Sigmoid colon (tissue), 6 donors: ENCODE measurements at regions not wholly inside any gene's neighbourhood (a gene's known extent, or its start where the extent isn't known, plus 50 kb on each side); places are given as distances from the start of the nearest gene placed in this dataset.
A peak's percentile ranks its signal among the peaks of the same experiment; 100 is the strongest.

Source experiments
- DNase-seq: peaks from one replicate; pipeline ENCODE4 v3.0.0-alpha.2; 2019
- H3K27ac ChIP-seq, 4 donors: fragments of 200-600 bp; sonication (generic); one replicate each; pipeline ENCODE4 v1.5.1; 2016 to 2019; ENCODE audit warnings: mild to moderate bottlenecking in 1 of 4
- H3K27me3 ChIP-seq, 3 donors: fragments of 200-600 bp; sonication (generic); one replicate each; pipeline ENCODE4 v1.5.1; 2019; ENCODE audit warnings: mild to moderate bottlenecking in 1 of 3
- H3K36me3 ChIP-seq, 4 donors: fragments of 200-600 bp; sonication (generic); one replicate each; pipeline ENCODE4 v1.5.1; 2016 to 2019
- H3K4me1 ChIP-seq, 4 donors: fragments of 200-600 bp; sonication (generic); one replicate each; pipeline ENCODE4 v1.5.1; 2017 to 2019
- H3K4me3 ChIP-seq, 4 donors: fragments of 200-600 bp; sonication (generic); one replicate each; pipeline ENCODE4 v1.5.1; 2017 to 2019; ENCODE audit warnings: mild to moderate bottlenecking in 2 of 4, moderate library complexity in 1 of 4
- H3K9me3 ChIP-seq, 4 donors: fragments of 200-600 bp in 3 of 4; sonication (generic) in 3 of 4; one replicate each; pipeline versions ENCODE4 v1.5.1 to v1.6.1; 2013 to 2019
- CTCF ChIP-seq, 4 experiments: fragments of 450-650 bp in 3 of 4; fragments of 200-600 bp in 1 of 4; IDR thresholded peaks; one replicate each; pipeline ENCODE4 v1.5.1; 2016 to 2019; ENCODE audit warnings: antibody characterized with exemption in 4 of 4, mild to moderate bottlenecking in 3 of 4, moderate library complexity in 2 of 4
- EP300 ChIP-seq, 4 donors: sonication (generic); formaldehyde crosslinking; IDR thresholded peaks; one replicate each; pipeline ENCODE4 v1.6.1; 2017; ENCODE audit warnings: antibody characterized with exemption in 4 of 4
- POLR2A ChIP-seq, 2 donors: fragments of 450-650 bp; IDR thresholded peaks; one replicate each; pipeline ENCODE4 v1.6.1; 2016; ENCODE audit warnings: antibody characterized with exemption in 2 of 2, mild to moderate bottlenecking in 2 of 2, moderate library complexity in 2 of 2
- POLR2AphosphoS5 ChIP-seq, 4 donors: sonication (generic); formaldehyde crosslinking; IDR thresholded peaks; one replicate each; pipeline ENCODE4 v1.6.1; 2017; ENCODE audit warnings: antibody characterized with exemption in 4 of 4
- WGBS, 2 donors: extraction: QIAGEN DNeasy Blood & Tissue Kit; methylation state at CpG; one replicate each; pipeline ENCODE4 v1.1.7; 2013; 5-methylcytosine and 5-hydroxymethylcytosine counted together
- intact Hi-C: fragments of 100-400 bp; cut with DNase I; formaldehyde crosslinking; loops from one replicate; pipeline ENCODE4 v1.15.1; 2023
- donor health status: healthy with polysubstance abuse.
- donor health status: healthy.

- DNase-seq = peak; percentile 60
- no peaks in the 10 kb centered on the region for H3K9me3 ChIP-seq
- no peaks in the 10 kb centered on the region for H3K4me1 ChIP-seq
- H3K27me3 ChIP-seq = peaks cover 0 to 7% (median 0%) of the 10 kb centered on the region in 3 donors
- no peaks in the 10 kb centered on the region for H3K36me3 ChIP-seq
- WGBS, 2 donors = 82 to 91% methylated on average over 18 of the region's 18 CpGs
- TF ChIP-seq CTCF (IDR thresholded peaks at IDR 0.05) (no peak), POLR2A (IDR thresholded peaks at IDR 0.05) (no peak), EP300 (IDR thresholded peaks at IDR 0.05) (no peak)
- intact Hi-C loops = no loop called here
- no peak overlapping the region for H3K4me3 ChIP-seq
- H3K27ac ChIP-seq = no peak overlapping the region
These were observed 94.5 kb downstream of the METRNL start for GRCh38 chr17:83173914-83174361.

- Histone ChIP-seq H3K4me3 (no peak overlapping the region), H3K9me3 (no peaks in the 10 kb centered on the region), H3K36me3 (no peaks in the 10 kb centered on the region), H3K4me1 (no peaks in the 10 kb centered on the region), H3K27ac (no peak overlapping the region), H3K27me3 (peaks cover 0 to 7% (median 0%) of the 10 kb centered on the region in 3 donors)
- 74 to 75% methylated on average over 13 of the region's 13 CpGs for WGBS, 2 donors
- intact Hi-C loops = no loop called here
- peak; percentile 60 for DNase-seq
- no peak for TF ChIP-seq POLR2A (IDR thresholded peaks at IDR 0.05)
- no peak for TF ChIP-seq POLR2AphosphoS5 (IDR thresholded peaks at IDR 0.05)
- TF ChIP-seq CTCF (IDR thresholded peaks at IDR 0.05) = no peak
- TF ChIP-seq EP300 (IDR thresholded peaks at IDR 0.05) = no peak
These were observed 95.1 kb downstream of the METRNL start for GRCh38 chr17:83174362-83175118.

DNA sequence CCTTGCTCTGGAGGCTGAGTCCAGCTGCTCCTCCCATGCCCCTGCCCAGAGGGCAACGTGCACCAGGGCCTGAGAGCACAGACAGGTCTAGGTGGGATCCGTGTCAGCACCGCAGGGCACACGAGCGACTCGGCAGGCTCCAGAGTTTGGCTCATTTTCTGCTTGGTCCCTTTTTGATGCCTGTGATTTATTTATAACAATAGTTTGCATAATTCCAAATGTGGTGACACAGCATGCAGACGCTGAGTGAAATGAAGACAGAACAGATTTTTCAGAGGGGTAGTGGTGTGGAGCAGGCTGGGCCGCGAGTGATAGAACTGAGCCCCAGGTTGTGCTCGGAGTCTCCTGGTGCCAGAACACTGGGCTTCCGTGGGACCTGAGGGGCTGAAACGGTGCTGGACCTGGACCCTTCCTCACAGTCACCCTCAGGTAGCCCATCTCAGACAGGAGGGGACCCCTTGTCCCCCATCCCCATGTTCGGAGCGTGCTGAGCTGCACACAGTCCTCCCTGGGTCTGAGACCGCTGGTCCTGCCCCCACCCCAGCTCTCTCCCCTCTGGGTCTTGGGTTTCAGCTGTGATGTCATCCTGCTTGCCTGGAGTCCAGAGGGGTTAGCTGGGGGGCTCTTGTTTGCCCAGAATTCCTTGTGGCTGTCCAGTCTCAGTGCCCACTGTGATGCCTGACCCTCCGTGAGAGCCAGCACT, 95.9 kb downstream of the METRNL start:
- 76 to 82% methylated on average over 16 of the region's 16 CpGs for WGBS, 2 donors
- Histone ChIP-seq H3K27me3 (peaks cover 0 to 7% (median 0%) of the 10 kb centered on the region in 3 donors), H3K4me3 (no peak overlapping the region), H3K9me3 (no peaks in the 10 kb centered on the region), H3K27ac (no peak overlapping the region), H3K4me1 (no peaks in the 10 kb centered on the region), H3K36me3 (no peaks in the 10 kb centered on the region)
- TF ChIP-seq EP300 (IDR thresholded peaks at IDR 0.05) (no peak), POLR2AphosphoS5 (IDR thresholded peaks at IDR 0.05) (no peak), POLR2A (IDR thresholded peaks at IDR 0.05) (no peak), CTCF (IDR thresholded peaks at IDR 0.05) (no peak)
- DNase-seq = no peak
- intact Hi-C loops = no loop called here

- no peak for TF ChIP-seq CTCF (IDR thresholded peaks at IDR 0.05)
- TF ChIP-seq POLR2AphosphoS5 (IDR thresholded peaks at IDR 0.05) = no peak
- no peak for TF ChIP-seq POLR2A (IDR thresholded peaks at IDR 0.05)
- no peak for TF ChIP-seq EP300 (IDR thresholded peaks at IDR 0.05)
- no peak for DNase-seq
These were observed 96.6 kb downstream of the METRNL start for GRCh38 chr17:83175822-83176622.

More at GRCh38 chr17:83175822-83176622, 96.6 kb downstream of the METRNL start:
- Histone ChIP-seq H3K4me3 (no peak overlapping the region), H3K36me3 (no peaks in the 10 kb centered on the region), H3K4me1 (no peaks in the 10 kb centered on the region), H3K9me3 (no peaks in the 10 kb centered on the region), H3K27ac (no peak overlapping the region), H3K27me3 (peaks cover 0 to 7% (median 0%) of the 10 kb centered on the region in 3 donors)
- WGBS, 2 donors = 87 to 89% methylated on average over 15 of the region's 15 CpGs
- intact Hi-C loops = no loop called here
